ENCODE measurements at regions not wholly inside any gene's neighbourhood (a gene's known extent, or its start where the extent isn't known, plus 50 kb on each side); places are given as distances from the start of the nearest gene placed in this dataset.

- TF ChIP-seq TAF1 (IDR thresholded peaks at IDR 0.05; ENCODE audit: low read depth) (no peak), YY1 (IDR thresholded peaks at IDR 0.05; ENCODE audit: low read depth) (no peak), FOXM1 (IDR thresholded peaks at IDR 0.05; ENCODE audit: borderline replicate concordance, low read depth) (no peak), EGR1 (IDR thresholded peaks at IDR 0.05) (no peak), RAD21 (IDR thresholded peaks at IDR 0.05; ENCODE audit: low read depth) (no peak), TEAD4 (IDR thresholded peaks at IDR 0.05) (no peak), EP300 (IDR thresholded peaks at IDR 0.05; ENCODE audit: borderline replicate concordance) (no peak), CEBPB (IDR thresholded peaks at IDR 0.05) (no peak)
- TF ChIP-seq, protein P1, sequence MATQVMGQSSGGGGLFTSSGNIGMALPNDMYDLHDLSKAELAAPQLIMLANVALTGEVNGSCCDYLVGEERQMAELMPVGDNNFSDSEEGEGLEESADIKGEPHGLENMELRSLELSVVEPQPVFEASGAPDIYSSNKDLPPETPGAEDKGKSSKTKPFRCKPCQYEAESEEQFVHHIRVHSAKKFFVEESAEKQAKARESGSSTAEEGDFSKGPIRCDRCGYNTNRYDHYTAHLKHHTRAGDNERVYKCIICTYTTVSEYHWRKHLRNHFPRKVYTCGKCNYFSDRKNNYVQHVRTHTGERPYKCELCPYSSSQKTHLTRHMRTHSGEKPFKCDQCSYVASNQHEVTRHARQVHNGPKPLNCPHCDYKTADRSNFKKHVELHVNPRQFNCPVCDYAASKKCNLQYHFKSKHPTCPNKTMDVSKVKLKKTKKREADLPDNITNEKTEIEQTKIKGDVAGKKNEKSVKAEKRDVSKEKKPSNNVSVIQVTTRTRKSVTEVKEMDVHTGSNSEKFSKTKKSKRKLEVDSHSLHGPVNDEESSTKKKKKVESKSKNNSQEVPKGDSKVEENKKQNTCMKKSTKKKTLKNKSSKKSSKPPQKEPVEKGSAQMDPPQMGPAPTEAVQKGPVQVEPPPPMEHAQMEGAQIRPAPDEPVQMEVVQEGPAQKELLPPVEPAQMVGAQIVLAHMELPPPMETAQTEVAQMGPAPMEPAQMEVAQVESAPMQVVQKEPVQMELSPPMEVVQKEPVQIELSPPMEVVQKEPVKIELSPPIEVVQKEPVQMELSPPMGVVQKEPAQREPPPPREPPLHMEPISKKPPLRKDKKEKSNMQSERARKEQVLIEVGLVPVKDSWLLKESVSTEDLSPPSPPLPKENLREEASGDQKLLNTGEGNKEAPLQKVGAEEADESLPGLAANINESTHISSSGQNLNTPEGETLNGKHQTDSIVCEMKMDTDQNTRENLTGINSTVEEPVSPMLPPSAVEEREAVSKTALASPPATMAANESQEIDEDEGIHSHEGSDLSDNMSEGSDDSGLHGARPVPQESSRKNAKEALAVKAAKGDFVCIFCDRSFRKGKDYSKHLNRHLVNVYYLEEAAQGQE (IDR thresholded peaks at IDR 0.05; ENCODE audit: low read depth), result no peak
Observed at GRCh38 chr6:22017766-22018165, 279.1 kb downstream of the PRL start.
